Daoy (cell line): ENCODE measurements at regions not wholly inside any gene's neighbourhood (a gene's known extent, or its start where the extent isn't known, plus 50 kb on each side); places are given as distances from the start of the nearest gene placed in this dataset.
"Not testable (repeated sequence)": the region's sequence is repeated elsewhere in the genome, so short reads cannot be mapped to it uniquely, and the experiment has no call there.

Experiments
- DNase-seq: peaks from one replicate; pipeline ENCODE4 v3.0.0-alpha.2; 2015; ENCODE audit warnings: low read depth

DNA sequence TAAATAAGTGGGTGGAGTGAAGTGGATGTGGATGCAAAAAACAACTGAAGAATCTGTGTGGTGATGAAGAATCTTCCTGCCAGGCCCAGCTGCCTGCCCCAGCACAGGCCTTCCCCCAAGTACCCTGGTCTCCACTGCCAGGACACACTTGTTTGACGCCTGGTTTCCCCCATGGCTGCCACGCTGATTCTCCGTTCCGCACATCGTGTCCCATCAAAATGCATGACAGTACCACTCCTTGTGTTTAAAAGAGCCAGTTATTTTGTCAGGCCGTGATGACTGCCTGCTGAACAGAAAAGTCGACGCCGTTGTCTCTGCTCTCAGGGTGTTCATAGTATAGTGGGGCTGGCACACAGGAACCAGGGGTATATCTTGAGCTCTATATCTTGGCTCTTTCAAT, 50.3 kb upstream of the KYNU start:
- no peak for DNase-seq

DNA sequence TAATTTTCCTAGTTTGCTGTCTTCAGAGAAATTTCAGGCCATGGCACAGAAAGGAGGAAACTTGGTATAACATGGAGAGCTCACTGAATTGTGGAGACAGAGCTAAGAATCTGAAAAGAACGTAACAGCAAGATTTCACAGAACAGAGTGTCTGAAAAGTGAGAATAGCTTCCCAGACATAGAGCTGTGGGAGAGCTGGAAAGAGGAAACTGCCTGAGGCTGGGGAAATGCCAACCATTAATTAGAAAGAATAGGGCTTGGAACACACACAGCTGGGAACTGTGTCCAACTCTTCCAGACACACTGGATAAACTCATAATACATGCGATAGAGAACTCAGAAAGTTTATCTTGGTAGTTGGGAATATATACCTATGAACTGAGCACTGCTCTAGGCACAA, 51.6 kb upstream of the KYNU start:
- DNase-seq, result peak; percentile 12

DNA sequence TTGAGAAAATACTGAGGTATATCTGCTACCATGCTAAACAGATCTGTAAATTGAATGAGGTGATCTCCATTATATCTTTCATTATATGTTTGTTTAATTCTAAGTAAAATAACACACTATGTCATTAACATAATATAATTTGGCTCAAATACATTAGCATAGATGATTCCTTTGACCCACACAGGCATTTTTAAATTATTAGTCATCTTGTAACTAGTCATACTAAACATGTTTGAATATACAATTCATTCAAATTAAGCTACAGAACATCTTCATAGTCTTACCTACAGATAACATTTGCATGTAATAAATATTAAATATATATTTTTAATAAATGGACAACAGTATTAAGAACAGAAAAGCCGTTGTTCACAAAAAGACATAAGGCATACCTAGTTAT, 52.7 kb upstream of the KYNU start:
- no peak for DNase-seq

DNA sequence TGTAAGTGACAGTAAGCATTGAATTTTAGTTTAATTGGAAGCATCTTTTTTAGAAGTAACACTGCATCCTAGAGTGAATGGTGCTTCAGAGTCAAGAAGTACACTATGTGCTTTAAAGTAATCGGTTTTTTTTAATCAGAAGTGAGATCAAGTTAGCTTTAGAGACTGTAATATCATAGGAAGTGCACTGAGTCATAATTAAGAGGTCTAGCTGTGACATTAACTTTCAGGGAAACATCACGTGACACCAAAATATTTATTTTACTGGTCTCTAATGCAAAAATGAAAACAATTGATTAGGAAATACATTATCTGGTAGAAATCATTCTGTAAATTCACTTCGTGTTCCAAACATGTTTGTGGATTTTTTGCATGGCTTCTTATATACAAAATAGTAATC, 55.3 kb upstream of the KYNU start:
- no peak for DNase-seq

DNA sequence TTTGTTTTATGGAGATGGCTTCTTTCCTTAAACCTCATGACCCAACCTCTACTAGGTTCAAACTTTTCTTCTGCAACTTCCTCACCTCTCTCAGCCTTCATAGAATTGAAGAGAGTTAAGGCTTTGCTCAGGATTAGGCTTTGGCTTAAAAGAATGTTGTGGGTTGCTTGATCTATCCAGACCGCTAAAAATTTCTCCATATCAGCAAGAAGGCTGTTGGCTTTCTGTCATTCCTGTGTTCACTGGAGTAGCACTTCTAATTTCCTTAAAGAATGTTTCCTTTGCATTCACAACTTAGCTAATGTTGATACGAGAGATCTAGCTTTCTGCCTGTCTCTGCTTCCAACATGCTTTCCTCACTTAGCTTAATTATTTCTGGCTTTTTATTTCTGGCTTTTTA, 58.1 kb upstream of the KYNU start:
- no peak for DNase-seq

DNA sequence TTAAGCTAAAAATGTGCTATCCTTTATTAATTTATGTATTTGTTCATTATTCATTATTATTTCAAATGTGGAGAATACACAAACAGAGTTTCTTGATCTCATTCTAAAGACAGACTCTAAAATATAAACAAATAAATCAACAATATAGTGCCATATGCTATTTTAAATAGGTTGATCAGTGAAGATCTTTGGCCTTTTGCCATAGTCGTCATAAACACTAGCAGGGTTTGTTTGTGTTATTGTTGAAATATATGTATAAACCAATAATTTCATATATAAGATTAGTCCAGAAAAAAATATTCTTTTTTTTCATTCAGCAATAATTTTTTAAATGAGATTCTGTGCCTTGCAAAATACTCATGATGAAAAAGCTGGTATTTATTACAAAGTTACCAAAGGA, 62.1 kb upstream of the KYNU start:
- DNase-seq, result no peak

DNA sequence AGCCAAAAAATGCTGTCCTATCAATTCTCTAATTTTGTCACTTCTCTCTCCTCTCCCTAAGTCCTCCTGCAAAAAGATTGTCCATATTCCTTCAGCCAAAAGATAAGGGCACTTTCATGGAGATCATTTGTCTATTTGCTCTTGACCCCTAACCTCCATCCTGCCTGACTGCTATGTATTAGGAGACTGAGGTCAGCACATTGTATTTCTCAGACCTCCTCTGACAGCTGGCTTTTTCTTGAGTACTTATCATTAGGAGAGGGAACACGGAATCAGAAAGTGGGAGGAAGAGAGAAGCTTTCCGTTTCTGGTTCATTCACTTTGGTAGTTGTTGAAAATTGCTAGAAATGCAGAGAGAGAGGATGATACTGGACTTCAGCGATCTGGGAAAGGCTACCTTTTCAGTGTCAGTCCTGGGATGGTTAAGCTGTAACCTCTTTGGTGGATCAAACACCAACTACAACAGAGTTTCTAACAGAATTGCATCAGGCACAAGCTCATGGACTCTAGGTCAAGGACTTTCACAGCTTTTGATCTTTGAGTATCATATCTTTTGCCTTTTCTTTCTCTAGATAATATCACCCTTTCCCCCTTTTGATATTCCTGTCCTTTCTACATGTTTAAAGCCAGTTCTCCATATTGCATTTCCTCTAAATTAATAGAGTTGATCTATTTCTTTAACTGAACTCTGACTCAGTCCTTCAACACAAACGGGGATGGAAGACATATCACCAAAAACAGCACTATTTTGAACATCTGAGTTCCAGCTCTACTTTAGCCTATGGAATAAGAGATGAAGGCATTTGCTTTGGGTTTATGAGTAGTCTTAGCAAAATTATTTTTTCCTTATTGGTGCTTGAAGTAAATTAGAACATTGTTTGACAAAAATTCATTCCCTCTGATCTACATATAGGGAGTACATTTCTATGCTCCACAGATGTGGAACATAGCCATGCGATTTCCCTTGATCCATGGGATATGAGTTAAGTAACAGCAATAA, 63.3 kb upstream of the KYNU start:
- DNase-seq, result no peak

DNA sequence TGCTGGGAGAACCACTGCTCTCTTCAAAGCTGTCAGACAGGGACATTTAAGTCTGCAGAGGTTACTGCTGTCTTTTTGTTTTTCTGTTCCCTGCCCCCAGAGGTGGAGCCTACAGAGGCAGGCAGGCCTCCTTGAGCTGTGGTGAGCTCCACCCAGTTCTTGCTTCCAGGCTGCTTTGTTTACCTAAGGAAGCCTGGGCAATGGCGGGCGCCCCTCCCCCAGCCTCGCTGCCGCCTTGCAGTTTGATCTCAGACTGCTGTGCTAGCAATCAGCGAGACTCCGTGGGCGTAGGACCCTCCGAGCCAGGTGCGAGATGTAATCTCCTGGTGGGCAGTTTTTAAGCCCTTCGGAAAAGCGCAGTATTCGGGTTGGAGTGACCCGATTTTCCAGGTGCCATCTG, 65.8 kb upstream of the KYNU start:
- DNase-seq, result not testable (repeated sequence)

DNA sequence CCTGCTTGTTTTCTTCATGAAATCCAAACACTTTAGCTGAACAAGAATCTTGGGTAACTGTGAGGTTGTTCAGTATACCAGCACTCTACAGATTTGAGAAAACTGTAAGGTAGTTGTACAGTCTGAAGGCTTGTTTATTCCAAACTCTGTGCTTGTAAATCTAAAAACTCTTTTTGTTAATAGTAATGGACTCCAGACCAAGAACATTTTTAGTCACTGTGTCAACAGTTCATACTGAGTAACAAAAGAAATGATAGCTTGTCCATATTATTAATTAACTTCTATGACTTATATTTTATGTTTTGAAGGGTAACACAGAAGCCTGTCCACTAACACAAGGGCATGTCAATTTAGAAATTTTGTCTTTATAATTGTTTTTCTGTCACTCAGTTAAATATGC, 72.2 kb upstream of the KYNU start:
- no peak for DNase-seq

DNA sequence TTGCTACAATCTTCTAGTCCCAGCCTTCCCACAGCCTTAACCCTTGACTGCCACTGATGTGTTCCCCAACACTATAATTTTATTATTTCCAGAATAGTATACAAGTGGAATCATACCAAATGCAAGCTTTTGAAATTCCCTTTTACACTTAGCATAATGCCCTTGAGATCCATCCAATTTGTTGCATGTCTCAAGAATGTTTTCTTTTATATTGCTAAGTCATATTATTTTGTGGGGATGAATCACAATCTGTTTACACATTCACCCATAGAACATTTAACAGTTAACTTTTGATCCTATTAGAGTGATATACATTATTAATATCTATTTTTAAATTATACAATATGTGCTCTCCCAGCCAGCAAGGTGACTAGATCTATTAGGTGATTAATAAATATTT, 74.3 kb upstream of the KYNU start:
- no peak for DNase-seq

DNA sequence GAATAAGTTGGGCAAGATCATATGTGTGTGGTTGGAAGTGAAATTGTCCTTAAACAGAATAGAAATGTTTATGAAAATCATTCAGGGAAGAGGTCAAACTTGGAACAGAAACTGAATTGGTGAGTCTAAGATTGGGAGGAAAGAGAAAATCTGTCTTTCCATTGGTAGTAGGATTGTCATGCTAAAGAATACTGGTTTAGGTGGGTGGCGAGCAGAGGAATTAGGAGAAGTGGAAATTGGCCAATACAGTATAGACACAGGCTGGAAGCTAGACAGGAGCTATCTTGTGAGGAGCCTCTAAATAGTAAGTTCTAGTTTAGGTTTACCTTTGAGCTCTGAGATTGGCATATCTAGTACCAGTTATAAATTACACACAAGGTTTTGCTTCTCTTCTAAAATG, 80.9 kb upstream of the KYNU start:
- DNase-seq, result no peak

DNA sequence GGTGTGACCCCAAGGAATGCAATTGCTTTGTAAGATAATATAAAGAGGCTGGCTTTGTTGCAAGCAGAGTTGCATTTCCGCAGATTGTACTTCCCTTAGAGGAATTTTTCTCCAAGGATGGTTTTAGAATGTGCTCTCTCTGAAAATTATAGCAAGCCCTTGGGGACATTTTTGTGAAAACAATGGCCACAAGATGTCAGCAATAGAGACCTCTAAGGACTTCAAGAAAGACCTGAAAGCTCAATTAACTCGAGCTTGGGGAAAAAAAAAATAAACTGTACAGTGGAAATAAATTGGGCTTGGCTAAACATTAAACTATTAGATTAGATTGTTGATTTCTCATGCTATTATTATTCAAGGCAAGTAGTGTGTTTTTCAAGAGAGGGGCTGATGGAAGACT, 81.3 kb upstream of the KYNU start:
- DNase-seq, result no peak

DNA sequence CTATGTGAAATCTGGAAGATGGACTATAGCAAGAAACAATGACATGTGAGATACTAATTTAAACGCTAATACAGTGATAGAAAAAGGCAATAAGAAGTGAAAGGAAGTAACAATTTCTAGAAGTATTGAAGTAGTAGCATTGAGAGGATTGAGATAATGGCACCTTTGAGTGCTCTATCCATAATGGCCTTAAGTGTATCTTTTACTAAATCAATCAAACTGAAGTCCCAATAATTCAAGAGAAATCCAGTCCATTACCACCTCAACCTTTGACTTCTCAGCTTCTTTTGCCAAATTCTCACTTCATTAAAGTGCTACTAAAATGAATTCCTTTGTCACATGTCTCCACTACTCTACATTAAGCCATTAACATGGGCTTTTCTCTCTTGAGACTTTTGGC, 82.6 kb upstream of the KYNU start:
- DNase-seq, result no peak

DNA sequence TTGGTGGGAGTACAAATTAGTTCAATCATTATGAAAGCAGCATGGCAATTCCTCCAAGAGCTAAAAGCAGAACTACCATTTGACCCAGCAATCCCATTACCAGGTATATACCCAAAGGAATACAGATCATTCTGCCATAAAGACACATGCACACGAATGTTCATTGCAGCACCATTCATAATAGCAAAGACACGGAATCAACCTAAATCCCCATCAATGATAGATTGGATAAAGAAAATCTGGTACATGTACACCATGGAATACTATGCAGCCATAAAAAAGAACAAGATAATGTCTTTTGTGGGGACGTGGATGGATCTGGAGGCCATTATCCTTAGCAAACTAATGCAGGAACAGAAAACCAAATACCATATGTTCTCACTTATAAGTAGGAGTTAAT, 85.1 kb upstream of the KYNU start:
- DNase-seq, result not testable (repeated sequence)

DNA sequence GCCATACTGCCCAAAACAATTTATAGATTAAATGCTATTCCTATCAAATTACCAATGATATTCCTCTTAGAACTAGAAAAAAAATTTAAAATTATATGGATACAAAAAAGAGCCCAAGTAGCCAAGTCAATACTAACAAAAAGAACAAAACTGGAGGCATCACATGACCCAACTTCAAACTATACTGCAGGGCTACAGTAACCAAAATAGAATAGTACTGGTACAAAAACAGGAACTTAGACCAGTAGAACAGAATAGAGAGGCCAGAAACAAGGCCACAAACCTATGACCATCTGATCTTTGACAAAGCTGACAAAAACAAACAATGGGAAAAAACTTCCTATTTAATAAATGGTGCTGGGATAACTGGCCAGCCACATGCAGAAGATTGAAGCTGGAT, 86.1 kb upstream of the KYNU start:
- DNase-seq, result no peak

DNA sequence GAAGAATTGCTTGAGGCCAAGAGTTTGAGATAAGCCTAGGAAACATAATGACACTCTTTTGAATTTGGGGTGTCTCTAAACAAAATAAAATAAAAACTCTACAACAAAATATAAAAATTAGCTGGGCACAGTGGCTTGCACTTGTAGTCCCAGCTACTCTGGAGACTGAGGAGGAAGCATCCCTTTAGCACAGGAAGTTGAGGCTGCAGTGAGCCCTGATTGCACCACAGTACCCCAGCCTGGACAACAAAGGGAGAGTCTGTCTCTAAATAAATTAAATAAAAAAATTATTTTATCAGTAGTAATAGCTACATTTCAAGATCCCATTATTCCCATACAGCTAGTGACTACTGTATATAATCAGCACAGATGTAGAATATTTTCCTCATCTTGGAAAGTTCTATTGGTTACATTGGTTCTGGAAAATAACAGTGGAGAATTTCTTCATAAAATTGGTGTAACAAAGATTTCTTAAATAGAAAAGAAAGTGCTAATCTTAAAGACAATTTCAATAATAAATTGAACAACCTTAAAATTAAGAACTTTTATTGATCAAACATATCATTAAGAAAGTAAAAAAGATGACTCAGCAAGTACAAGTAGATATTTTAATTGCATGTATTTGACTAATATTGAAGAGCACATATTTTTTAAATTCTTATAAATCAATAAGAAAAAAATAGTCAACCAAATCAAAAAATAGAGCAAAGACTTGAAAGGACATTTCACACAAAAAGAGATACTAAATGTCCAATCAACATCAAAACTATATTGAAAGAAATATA, 90.4 kb upstream of the KYNU start:
- DNase-seq, result no peak

DNA sequence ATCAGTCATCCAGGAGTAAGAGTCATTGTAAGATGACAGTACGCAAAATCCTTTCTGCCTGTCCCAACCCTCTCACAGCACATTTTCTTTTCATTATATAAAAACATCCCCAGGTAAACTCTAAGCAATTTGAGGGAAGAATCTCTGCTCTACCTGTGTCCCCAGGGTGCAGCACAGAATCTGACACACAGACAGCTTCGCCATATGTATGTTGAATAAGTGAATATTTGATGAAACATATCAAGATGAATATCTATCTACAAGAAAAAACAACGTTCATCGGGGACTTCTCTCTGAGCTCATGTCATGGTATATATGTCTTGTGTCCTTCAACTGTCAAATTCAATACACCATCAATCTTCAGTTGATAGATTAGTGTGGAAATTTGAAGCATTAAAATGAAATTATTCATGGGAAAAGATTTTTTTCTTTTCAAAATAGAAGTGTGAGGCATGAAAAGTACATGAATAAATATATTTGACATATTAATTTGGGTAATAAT, 94.5 kb upstream of the KYNU start:
- no peak for DNase-seq

DNA sequence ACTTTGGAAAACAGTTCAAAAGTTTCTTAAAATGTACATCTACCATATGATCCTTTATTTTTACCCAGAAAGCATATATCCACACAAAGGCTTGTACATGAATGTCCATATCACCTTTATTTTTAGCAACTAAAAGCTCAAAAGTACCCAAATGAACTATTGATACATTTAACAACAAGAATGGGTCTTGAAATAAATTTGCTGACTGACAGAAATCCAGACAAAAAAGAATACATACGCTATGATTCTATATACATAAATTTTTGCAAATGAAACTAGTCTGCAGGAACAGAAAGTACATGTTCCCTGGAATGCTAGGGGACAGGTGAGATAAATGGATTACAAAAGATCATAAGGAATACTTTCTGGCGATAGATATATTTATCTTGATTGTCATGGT, 96.3 kb upstream of the KYNU start:
- no peak for DNase-seq

DNA sequence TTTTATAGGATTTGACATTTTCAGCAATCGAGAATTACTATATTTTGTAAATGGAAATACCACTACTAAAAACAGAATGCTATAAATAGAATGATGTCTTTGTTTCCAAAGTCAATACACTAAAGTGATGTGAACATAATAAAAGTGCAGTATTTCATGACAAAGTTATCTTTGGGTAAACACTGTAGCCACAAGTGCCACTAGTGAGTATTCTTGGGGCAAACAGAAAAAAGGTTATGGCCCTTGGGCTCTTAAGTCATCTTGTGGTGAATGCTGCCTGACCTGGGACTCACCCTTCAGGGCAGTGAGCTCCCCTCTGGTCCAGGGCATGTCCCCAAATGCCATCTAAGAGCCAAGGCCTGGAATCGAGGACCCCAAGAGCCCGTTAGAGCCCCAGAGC, 99.2 kb upstream of the KYNU start:
- DNase-seq, result no peak

DNA sequence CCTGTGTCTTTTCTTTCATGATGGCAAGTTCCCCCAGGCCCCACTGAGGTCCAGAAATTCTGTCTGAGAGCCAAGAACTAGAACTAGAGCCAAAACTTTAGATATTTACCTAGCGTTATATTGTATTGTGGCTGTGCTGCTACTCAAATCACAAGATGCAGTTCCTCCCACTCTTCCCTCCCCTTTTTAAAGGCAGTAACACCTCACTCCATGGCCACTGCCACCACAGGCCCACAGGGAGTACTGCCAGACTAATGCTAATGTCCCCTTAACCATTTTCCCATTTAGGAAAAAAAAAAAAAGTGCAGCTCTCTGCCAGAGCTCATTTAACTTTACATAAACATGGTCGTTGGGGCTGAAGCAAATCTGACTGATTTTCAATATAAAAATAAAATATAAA, 99.7 kb upstream of the KYNU start:
- no peak for DNase-seq

DNA sequence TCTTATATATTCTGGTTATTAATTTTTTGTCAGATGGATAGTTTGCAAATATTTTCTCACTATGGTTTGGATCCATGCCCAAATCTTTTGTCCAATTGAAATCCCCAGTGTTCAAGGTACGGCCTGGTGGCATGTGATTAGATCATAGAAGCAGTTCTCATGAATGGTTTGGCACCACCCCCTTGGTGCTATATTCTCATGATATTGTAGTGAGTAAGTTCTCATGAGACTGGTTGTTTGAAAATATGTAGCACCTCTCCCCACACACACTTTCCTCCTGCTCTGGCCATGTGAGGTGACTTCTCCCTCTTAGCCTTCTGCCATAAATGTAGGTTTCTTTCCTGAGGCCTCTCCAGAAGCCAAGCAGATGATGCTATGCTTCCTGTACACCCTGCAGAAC, 107.7 kb upstream of the KYNU start:
- no peak for DNase-seq

DNA sequence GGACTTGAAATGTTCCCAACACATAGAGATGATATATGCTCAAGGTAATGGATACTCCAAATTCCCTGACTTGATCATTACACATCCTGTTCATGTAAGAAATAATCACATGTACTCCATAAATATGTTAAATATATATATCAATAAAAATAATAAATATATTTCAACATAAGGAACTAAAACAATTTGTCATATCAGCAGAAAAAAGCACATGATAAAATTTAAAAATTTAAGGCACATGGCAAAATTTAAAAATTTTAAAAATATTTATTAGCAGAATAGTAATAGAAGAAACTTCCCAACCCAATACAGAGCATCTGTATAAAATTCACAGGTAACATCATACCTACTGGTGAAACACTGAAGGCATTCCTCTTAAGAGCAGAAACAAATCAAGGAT, 109.6 kb upstream of the KYNU start:
- DNase-seq, result no peak

DNA sequence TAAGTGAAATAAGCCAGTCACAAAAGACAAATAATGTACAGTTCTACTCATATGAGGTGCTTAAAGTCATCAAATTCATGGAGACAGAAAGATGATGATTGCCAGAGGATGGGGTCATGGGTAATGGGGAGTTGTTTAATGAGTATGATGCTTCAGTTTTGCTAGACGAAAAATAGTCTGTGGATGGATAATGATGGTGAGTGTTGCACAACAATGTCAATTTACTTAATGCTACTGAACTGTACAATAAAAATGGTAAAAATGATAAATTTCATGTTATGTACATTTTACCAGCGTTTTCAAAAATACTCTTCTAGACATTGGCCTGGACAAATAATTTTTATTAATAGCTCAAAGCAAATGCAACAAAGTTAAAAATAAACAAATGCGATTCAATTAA, 118.5 kb upstream of the KYNU start:
- no peak for DNase-seq
